ENCODE measurements at regions not wholly inside any gene's neighbourhood (a gene's known extent, or its start where the extent isn't known, plus 50 kb on each side); places are given as distances from the start of the nearest gene placed in this dataset.

- H3K4me3 ChIP-seq (replicated peaks; ENCODE audit: insufficient read depth, low read length), result no peak overlapping the region
- peaks cover 2% of the 10 kb centered on the region for H3K27me3 ChIP-seq (ENCODE audit: insufficient read depth, poor library complexity, severe bottlenecking)
- TF ChIP-seq CTCF (IDR thresholded peaks at IDR 0.05; ENCODE audit: insufficient read depth, low read length) (no peak), GABPA (IDR thresholded peaks at IDR 0.05; ENCODE audit: low read depth) (no peak), POLR2AphosphoS5 (IDR thresholded peaks at IDR 0.05; ENCODE audit: low read depth) (no peak), SPI1 (IDR thresholded peaks at IDR 0.05; ENCODE audit: borderline replicate concordance, low read depth) (no peak), REST (IDR thresholded peaks at IDR 0.05; ENCODE audit: insufficient replicate concordance, low read depth) (no peak)
- H3K27ac ChIP-seq (replicated peaks), result no peak overlapping the region
- no peak for DNase-seq (ENCODE audit: low read depth in 1 of 2, low spot score in 1 of 2)
Measured at GRCh38 chr14:53567236-53567780, 389.3 kb downstream of the BMP4 start.

GRCh38 chr14:53564870-53565269, 391.8 kb downstream of the BMP4 start:
- Histone ChIP-seq H3K27ac (replicated peaks) (no peak overlapping the region), H3K27me3 (ENCODE audit: insufficient read depth, poor library complexity, severe bottlenecking) (no peaks in the 10 kb centered on the region), H3K4me3 (replicated peaks; ENCODE audit: insufficient read depth, low read length) (no peak overlapping the region)
- peak in 1 of 2 experiments; percentile 18 for DNase-seq (ENCODE audit: low read depth in 1 of 2, low spot score in 1 of 2)
- TF ChIP-seq GABPA (IDR thresholded peaks at IDR 0.05; ENCODE audit: low read depth) (no peak), CTCF (IDR thresholded peaks at IDR 0.05; ENCODE audit: insufficient read depth, low read length) (no peak), REST (IDR thresholded peaks at IDR 0.05; ENCODE audit: insufficient replicate concordance, low read depth) (no peak), SPI1 (IDR thresholded peaks at IDR 0.05; ENCODE audit: borderline replicate concordance, low read depth) (no peak)

- no peak for DNase-seq (ENCODE audit: low read depth in 1 of 2, low spot score in 1 of 2)
- Histone ChIP-seq H3K27me3 (ENCODE audit: insufficient read depth, poor library complexity, severe bottlenecking) (no peaks in the 10 kb centered on the region), H3K27ac (replicated peaks) (no peak overlapping the region), H3K4me3 (replicated peaks; ENCODE audit: insufficient read depth, low read length) (no peak overlapping the region)
- no peak for TF ChIP-seq POLR2AphosphoS5 (IDR thresholded peaks at IDR 0.05; ENCODE audit: low read depth)
- no peak for TF ChIP-seq GABPA (IDR thresholded peaks at IDR 0.05; ENCODE audit: low read depth)
- TF ChIP-seq REST (IDR thresholded peaks at IDR 0.05; ENCODE audit: insufficient replicate concordance, low read depth), result no peak
- TF ChIP-seq CTCF (IDR thresholded peaks at IDR 0.05; ENCODE audit: insufficient read depth, low read length), result no peak
- TF ChIP-seq SPI1 (IDR thresholded peaks at IDR 0.05; ENCODE audit: borderline replicate concordance, low read depth), result no peak
Measured at GRCh38 chr14:53563628-53564027, 393.0 kb downstream of the BMP4 start.

Data from HL-60 (cell line).